ENCODE measurements at regions not wholly inside any gene's neighbourhood (a gene's known extent, or its start where the extent isn't known, plus 50 kb on each side); places are given as distances from the start of the nearest gene placed in this dataset.

DNA sequence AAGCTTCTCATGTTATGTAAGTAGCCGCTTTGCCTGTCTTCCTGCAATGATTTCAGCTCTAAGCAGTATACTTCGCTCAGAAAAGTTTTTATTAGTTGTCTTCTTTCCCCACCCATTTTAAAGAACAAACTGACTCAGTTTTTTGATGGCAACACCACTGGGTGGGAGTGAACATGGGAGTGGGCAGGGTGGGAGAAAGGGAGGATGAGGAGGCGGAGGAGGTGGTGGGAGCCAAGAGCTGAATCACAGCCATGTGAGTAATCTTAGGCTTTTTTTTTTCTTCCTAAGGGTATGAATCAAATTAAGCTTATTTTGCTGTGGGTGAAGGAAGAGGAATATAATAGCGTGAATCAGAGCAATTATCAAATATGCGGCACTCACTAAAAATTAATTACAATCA lies 574.3 kb upstream of the DIPK2B start:
- TF ChIP-seq CTCF (IDR thresholded peaks at IDR 0.05): no peak
- no peak for TF ChIP-seq POLR2A (IDR thresholded peaks at IDR 0.05)
